Fibroblast of lung (primary cell): ENCODE measurements at regions not wholly inside any gene's neighbourhood (a gene's known extent, or its start where the extent isn't known, plus 50 kb on each side); places are given as distances from the start of the nearest gene placed in this dataset.

ENCODE experiments used
- DNase-seq, 2 donors: peaks; one replicate each; pipeline versions ENCODE4 v3.0.0 to v3.0.0-alpha.2; 2010; ENCODE audit warnings: low read depth in 2 of 2
- H2AFZ ChIP-seq: 2 replicates; pipeline ENCODE4 v1.5.1; 2012; ENCODE audit warnings: low read length, control low read depth, inconsistent platforms
- H3K27ac ChIP-seq: 2 replicates; pipeline ENCODE4 v1.5.1; 2011; ENCODE audit warnings: low read length, control low read depth; ENCODE audit not compliant: insufficient read depth
- H3K27me3 ChIP-seq: 2 replicates; pipeline ENCODE4 v1.5.1; 2011; ENCODE audit warnings: mild to moderate bottlenecking, low read length; ENCODE audit not compliant: control insufficient read depth, insufficient read depth
- H3K36me3 ChIP-seq: 2 replicates; pipeline ENCODE4 v1.5.1; 2011; ENCODE audit warnings: low read length; ENCODE audit not compliant: control insufficient read depth, insufficient read depth
- H3K4me1 ChIP-seq: 2 replicates; pipeline ENCODE4 v1.5.1; 2011; ENCODE audit warnings: low read length; ENCODE audit not compliant: control insufficient read depth, insufficient read depth; ENCODE audit errors: extremely low read depth
- H3K4me2 ChIP-seq: 2 replicates; pipeline ENCODE4 v1.5.1; 2011; ENCODE audit warnings: low read length, control low read depth; ENCODE audit not compliant: insufficient read depth; ENCODE audit errors: extremely low read depth
- H3K4me3 ChIP-seq, 4 experiments: fragments of 200-600 bp in 1 of 4; sonication (generic) in 1 of 4; replicated peaks in 1 of 4; 2 replicates each; pipeline ENCODE4 v1.5.1; 2011 to 2016; ENCODE audit warnings: low read length in 4 of 4, low read depth in 3 of 4, mild to moderate bottlenecking in 3 of 4, control low read depth in 2 of 4, inconsistent platforms in 1 of 4, mixed read lengths in 1 of 4; ENCODE audit not compliant: insufficient read depth in 1 of 4; ENCODE audit errors: control extremely low read depth in 1 of 4
- H3K79me2 ChIP-seq: 2 replicates; pipeline ENCODE4 v1.5.1; 2012; ENCODE audit warnings: mild to moderate bottlenecking, low read length, inconsistent platforms; ENCODE audit not compliant: control insufficient read depth, insufficient read depth
- H3K9ac ChIP-seq: 2 replicates; pipeline ENCODE4 v1.5.1; 2011; ENCODE audit warnings: mild to moderate bottlenecking, low read length, control low read depth; ENCODE audit not compliant: insufficient read depth
- H3K9me3 ChIP-seq: 2 replicates; pipeline ENCODE4 v1.5.1; 2012; ENCODE audit warnings: low read depth, low read length; ENCODE audit not compliant: control insufficient read depth, insufficient read depth
- H4K20me1 ChIP-seq: 2 replicates; pipeline ENCODE4 v1.5.1; 2011; ENCODE audit warnings: low read length; ENCODE audit not compliant: control insufficient read depth, insufficient read depth; ENCODE audit errors: extremely low read depth
- CTCF ChIP-seq, 2 donors: IDR thresholded peaks in 1 of 2; conservative IDR thresholded peaks in 1 of 2; 1 replicate in 1 of 2; 2 replicates in 1 of 2; pipeline ENCODE4 v1.5.1; 2011 to 2012; ENCODE audit warnings: low read length in 2 of 2, control low read depth in 1 of 2, inconsistent platforms in 1 of 2, low read depth in 1 of 2, mild to moderate bottlenecking in 1 of 2
- EZH2 ChIP-seq: IDR thresholded peaks from 2 replicates; pipeline ENCODE4 v1.5.1; 2012; ENCODE audit warnings: low read length, control low read depth, mild to moderate bottlenecking; ENCODE audit errors: missing control alignments

GRCh38 chrX:27404366-27404765, 58.8 kb downstream of the PPP4R3C start:
- no peak overlapping the region for H3K4me2 ChIP-seq
- no peak overlapping the region for H3K27ac ChIP-seq
- no peak for DNase-seq
- H3K79me2 ChIP-seq = no peaks in the 10 kb centered on the region
- no peak for TF ChIP-seq EZH2
- no peak for TF ChIP-seq CTCF (conservative IDR thresholded peaks at IDR 0.05 in 1 of 2, IDR thresholded peaks at IDR 0.05 in 1 of 2; ENCODE audit: low read depth in 1 of 2, low read length in 2 of 2)
- H3K4me1 ChIP-seq = no peaks in the 10 kb centered on the region
- H3K4me3 ChIP-seq = no peak overlapping the region
- no peak overlapping the region for H2AFZ ChIP-seq
- H3K9me3 ChIP-seq = no peaks in the 10 kb centered on the region
- no peaks in the 10 kb centered on the region for H4K20me1 ChIP-seq
- H3K27me3 ChIP-seq = no peaks in the 10 kb centered on the region
- no peak overlapping the region for H3K9ac ChIP-seq
- H3K36me3 ChIP-seq = no peaks in the 10 kb centered on the region

GRCh38 chrX:27399146-27399456, 64.0 kb downstream of the PPP4R3C start:
- Histone ChIP-seq H2AFZ (no peak overlapping the region), H3K27ac (no peak overlapping the region), H3K79me2 (no peaks in the 10 kb centered on the region), H3K4me1 (no peaks in the 10 kb centered on the region), H3K9me3 (no peaks in the 10 kb centered on the region), H3K9ac (no peak overlapping the region), H4K20me1 (no peaks in the 10 kb centered on the region), H3K36me3 (no peaks in the 10 kb centered on the region), H3K4me2 (no peak overlapping the region), H3K4me3 (no peak overlapping the region), H3K27me3 (no peaks in the 10 kb centered on the region)
- TF ChIP-seq CTCF (conservative IDR thresholded peaks at IDR 0.05 in 1 of 2, IDR thresholded peaks at IDR 0.05 in 1 of 2; ENCODE audit: low read depth in 1 of 2, low read length in 2 of 2) (no peak), EZH2 (no peak)
- DNase-seq = no peak

GRCh38 chrX:27391623-27392022, 71.5 kb downstream of the PPP4R3C start:
- Histone ChIP-seq H3K4me3 (no peak overlapping the region), H3K4me2 (no peak overlapping the region), H3K9me3 (no peaks in the 10 kb centered on the region), H3K79me2 (no peaks in the 10 kb centered on the region), H4K20me1 (no peaks in the 10 kb centered on the region), H3K36me3 (no peaks in the 10 kb centered on the region), H3K4me1 (no peaks in the 10 kb centered on the region), H3K9ac (no peak overlapping the region), H3K27ac (no peak overlapping the region), H2AFZ (no peak overlapping the region), H3K27me3 (no peaks in the 10 kb centered on the region)
- peak in 1 of 2 donors; percentile 30 for DNase-seq
- TF ChIP-seq CTCF (conservative IDR thresholded peaks at IDR 0.05 in 1 of 2, IDR thresholded peaks at IDR 0.05 in 1 of 2; ENCODE audit: low read depth in 1 of 2, low read length in 2 of 2) = no peak
- TF ChIP-seq EZH2 = no peak
